Adipocyte (in vitro differentiated cells): ENCODE measurements at regions not wholly inside any gene's neighbourhood (a gene's known extent, or its start where the extent isn't known, plus 50 kb on each side); places are given as distances from the start of the nearest gene placed in this dataset.
A peak's percentile ranks its signal among the peaks of the same experiment; 100 is the strongest.
"Not testable (repeated sequence)": the region's sequence is repeated elsewhere in the genome, so short reads cannot be mapped to it uniquely, and the experiment has no call there.

Source experiments
- DNase-seq: peaks from one replicate; pipeline ENCODE4 v3.0.0-alpha.2; 2015; ENCODE audit warnings: low read depth
- H3K27me3 ChIP-seq: replicated peaks from 2 replicates; pipeline ENCODE4 v1.7.0; 2013; ENCODE audit warnings: mild to moderate bottlenecking, low read length, moderate library complexity; ENCODE audit not compliant: control insufficient read depth, insufficient read depth
- H3K36me3 ChIP-seq: 2 replicates; pipeline ENCODE4 v1.7.0; 2013; ENCODE audit warnings: low read length, mild to moderate bottlenecking, moderate library complexity; ENCODE audit not compliant: control insufficient read depth, insufficient read depth, severe bottlenecking
- H3K4me1 ChIP-seq: 2 replicates; pipeline ENCODE4 v1.7.0; 2013; ENCODE audit warnings: mild to moderate bottlenecking, low read length, moderate library complexity; ENCODE audit not compliant: control insufficient read depth, insufficient read depth
- H3K4me3 ChIP-seq: 2 replicates; pipeline ENCODE4 v1.7.0; 2013; ENCODE audit warnings: mild to moderate bottlenecking, low read length, moderate library complexity
- H3K9ac ChIP-seq: 2 replicates; pipeline ENCODE4 v1.7.0; 2013; ENCODE audit warnings: mild to moderate bottlenecking, low read length, moderate library complexity
- H3K9me3 ChIP-seq: 2 replicates; pipeline ENCODE4 v1.7.0; 2013; ENCODE audit warnings: mild to moderate bottlenecking, low read length, moderate library complexity; ENCODE audit not compliant: control insufficient read depth

DNA sequence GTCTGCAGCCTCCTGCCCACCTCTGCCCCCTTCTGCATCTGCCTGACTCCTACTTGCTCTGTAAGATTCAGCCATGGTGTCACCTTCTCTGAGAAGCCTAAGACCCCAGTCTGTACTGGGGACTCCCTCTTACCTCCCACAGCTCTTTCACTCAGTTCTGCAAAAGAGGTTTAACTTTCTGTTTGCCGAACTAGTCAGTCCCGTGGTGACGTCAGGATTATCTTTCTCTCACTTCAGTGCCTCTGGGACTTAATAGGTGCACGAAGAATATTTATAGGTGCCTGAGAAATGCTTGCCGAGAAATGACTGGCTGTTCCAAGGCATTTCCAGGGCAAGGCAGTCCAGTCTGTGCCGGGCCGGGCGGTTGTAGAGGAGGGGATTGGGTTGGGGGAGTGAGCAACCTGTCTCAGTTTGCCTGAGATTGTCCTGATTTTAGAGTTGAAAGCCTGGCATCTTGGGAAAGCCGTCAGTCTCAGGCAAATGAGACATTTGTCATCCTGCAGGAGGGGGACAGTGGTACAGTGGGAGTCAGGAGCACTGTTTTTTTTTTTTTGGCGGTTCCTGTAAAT is 227.5 kb upstream of the NPVF start:
- Histone ChIP-seq H3K9me3 (no peaks in the 10 kb centered on the region), H3K4me3 (no peak overlapping the region), H3K36me3 (no peaks in the 10 kb centered on the region), H3K27me3 (peaks cover 6% of the 10 kb centered on the region), H3K4me1 (peaks cover 35% of the 10 kb centered on the region), H3K9ac (no peak overlapping the region)
- DNase-seq: no peak

DNA sequence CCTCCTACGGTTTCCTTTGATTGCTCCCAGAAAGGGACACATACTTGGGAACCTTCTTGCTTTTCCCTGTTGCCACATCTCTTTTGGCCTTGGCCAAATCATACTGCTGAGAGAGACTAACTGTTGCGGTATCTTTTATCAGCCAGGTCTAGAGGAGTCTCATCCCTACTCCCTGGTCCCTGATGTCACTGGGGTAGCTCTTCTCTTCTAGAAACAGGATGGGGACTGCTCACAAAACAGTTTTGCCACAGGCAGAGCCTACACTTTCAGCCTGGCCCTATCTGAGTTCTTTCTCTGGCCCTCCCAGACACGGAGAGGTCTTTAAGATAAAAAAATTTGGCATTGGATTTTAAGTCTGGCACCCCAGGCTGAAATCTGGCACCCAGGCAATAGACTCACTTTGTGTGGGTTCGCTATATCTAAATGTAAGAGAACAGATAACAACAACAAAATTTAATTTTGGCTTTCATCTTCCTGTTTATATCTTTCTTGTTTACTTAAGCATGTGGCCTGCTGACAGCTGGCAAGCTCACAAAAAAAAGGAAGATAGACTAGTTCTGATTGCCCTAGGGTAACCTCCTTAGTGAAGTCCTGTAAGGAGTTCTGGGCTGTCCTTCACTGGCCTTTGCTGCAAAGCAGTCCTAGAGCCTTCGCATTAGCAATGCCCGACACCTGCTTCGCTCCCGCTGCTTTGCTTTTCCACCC is 228.3 kb upstream of the NPVF start:
- no peak for DNase-seq
- H3K36me3 ChIP-seq: no peaks in the 10 kb centered on the region
- no peak overlapping the region for H3K9ac ChIP-seq
- peaks cover 35% of the 10 kb centered on the region for H3K4me1 ChIP-seq
- no peaks in the 10 kb centered on the region for H3K9me3 ChIP-seq
- no peak overlapping the region for H3K4me3 ChIP-seq
- H3K27me3 ChIP-seq: peaks cover 6% of the 10 kb centered on the region

DNA sequence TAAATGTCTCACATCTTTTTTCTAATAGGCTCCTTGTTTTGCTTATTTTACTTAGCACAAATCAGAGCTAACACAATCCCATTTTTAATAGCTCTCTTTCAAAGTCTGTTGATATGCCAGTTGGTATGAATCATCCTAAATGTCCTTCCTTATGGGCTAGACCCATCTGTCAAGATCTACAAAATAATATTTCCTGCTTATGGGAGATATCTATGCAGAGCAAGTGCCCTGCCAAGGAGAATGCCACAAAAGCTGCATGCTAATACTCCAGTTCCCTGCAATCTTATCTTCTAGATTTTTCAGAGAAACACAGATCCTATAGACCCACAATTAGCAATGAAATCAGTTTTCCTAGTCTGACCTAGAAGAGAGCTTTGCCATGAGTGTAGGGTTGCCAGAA is 230.8 kb upstream of the NPVF start:
- Histone ChIP-seq H3K27me3 (peaks cover 9% of the 10 kb centered on the region), H3K4me3 (no peak overlapping the region), H3K4me1 (peaks cover 29% of the 10 kb centered on the region), H3K9me3 (no peaks in the 10 kb centered on the region), H3K9ac (no peak overlapping the region), H3K36me3 (no peaks in the 10 kb centered on the region)
- no peak for DNase-seq

GRCh38 chr7:25460433-25460832 is 232.1 kb upstream of the NPVF start:
- Histone ChIP-seq H3K27me3 (peaks cover 17% of the 10 kb centered on the region), H3K9me3 (no peaks in the 10 kb centered on the region), H3K9ac (no peak overlapping the region), H3K36me3 (no peaks in the 10 kb centered on the region), H3K4me3 (no peak overlapping the region), H3K4me1 (peaks cover 19% of the 10 kb centered on the region)
- no peak for DNase-seq

DNA sequence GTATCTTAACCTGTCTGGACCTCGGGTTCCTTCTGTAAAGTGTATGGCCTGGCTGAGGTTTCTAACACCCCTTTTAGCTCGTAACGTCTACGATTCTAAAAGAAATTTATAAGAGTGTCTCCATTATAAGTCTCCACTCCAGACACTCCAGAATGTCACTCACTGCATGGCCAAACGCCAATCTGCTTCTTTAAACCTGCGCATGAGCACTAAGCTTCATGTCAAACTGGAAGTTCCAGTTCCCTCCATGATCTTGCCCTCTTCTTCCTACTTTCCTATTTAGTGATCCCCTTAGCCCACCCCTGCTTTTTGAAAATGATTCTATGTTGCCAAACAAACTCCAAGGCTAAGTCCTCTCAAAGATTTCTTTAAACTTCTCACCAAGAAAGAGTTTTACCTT is 241.4 kb upstream of the NPVF start:
- DNase-seq: no peak
- Histone ChIP-seq H3K9me3 (no peaks in the 10 kb centered on the region), H3K36me3 (no peaks in the 10 kb centered on the region), H3K9ac (no peak overlapping the region), H3K4me1 (no peaks in the 10 kb centered on the region), H3K27me3 (peaks cover 21% of the 10 kb centered on the region), H3K4me3 (no peak overlapping the region)

DNA sequence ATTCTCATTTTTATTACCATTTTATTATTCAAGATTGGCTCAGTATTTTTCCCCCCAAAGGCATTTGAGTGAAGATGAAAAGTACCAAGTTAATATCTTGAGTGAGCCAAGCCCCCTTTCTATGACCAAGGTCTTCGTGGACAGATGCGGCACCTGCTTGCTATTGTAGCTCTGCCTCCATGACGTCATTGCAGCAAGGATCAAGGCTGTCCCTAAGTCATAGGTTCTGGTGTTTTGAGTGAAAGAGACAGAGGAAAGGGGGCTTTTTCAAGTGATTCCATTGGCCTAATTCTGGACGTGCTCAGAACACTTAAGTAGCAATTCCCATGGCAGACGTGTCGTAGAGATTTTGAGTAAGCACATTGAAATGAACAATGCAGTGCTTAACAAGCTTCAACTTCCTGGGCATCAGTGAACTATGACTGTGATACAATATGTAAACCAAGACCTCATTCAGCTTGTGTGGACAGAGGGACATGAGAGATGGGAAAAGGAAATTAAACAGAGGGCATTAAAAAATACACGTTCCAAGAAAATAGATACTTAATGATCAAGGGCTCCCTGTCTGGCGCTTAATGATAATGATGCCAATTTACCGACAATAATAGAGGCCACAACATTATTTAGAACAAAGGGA is 248.7 kb upstream of the NPVF start:
- peaks cover 22% of the 10 kb centered on the region for H3K27me3 ChIP-seq
- H3K36me3 ChIP-seq: no peaks in the 10 kb centered on the region
- H3K9ac ChIP-seq: no peak overlapping the region
- peaks cover 6% of the 10 kb centered on the region for H3K4me1 ChIP-seq
- no peak overlapping the region for H3K4me3 ChIP-seq
- no peak for DNase-seq
- H3K9me3 ChIP-seq: no peaks in the 10 kb centered on the region

DNA sequence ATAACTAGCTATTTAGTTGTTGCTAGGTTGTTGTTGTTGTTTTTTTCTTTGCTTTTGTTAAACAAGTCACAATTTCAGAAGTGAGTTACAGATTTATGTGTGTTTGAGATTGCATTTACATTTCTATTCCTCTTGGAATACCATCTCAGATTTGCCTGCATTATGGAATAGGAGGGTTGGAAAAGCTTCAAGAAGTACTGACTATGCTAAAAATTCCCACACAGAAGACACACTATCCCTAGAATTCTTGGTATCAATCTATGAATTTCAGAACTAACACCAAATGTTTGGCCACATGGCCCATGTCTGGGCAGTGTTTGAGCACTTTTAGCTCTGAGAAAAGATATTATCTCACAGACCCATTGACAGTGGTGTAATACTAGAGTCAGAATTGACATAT is 249.9 kb upstream of the NPVF start:
- DNase-seq, H3K9ac ChIP-seq, H3K4me3 ChIP-seq, H3K9me3 ChIP-seq, H3K36me3 ChIP-seq: not testable (repeated sequence)
- peaks cover 13% of the 10 kb centered on the region for H3K4me1 ChIP-seq
- H3K27me3 ChIP-seq: peaks cover 11% of the 10 kb centered on the region

DNA sequence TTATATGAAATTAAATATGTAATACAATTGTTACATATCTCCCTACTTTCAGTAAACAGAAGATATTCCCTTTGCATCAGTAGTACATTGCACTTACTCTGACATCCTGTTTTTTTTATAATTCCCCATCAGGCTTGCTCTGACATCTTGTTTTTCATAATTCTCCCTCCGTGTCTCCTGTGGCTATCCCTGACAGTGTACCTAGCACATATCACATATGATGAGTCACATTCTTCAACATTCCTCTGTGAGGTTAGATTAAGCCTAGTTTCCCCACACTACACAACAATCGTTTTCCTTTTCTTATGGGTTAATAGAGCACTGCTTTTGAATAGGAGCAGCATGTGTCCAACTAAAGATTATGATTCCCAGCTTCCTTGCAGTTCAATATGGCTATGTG is 250.6 kb upstream of the NPVF start:
- H3K9me3 ChIP-seq: no peaks in the 10 kb centered on the region
- peaks cover 13% of the 10 kb centered on the region for H3K4me1 ChIP-seq
- no peak overlapping the region for H3K4me3 ChIP-seq
- no peak overlapping the region for H3K9ac ChIP-seq
- H3K36me3 ChIP-seq: no peaks in the 10 kb centered on the region
- peaks cover 5% of the 10 kb centered on the region for H3K27me3 ChIP-seq
- no peak for DNase-seq

DNA sequence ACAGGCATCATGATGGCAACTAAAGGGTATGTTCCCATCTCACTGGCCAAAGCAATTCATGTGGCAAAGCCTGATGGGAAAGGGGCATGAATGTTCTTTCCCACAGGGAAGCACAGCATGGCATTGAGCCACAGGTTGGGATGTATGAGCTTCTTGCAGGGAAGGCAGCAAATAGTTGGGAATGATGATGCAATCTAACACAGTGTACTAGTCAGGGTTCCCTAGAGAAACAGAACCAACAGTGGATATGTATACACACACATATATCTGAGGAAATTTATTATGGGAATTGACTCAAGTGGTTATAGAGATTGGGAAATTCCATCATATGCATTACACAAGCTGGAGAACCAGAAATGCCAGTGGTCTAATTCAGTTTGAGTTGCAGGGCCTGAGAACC is 253.6 kb upstream of the NPVF start:
- H3K36me3 ChIP-seq: no peaks in the 10 kb centered on the region
- peaks cover 19% of the 10 kb centered on the region for H3K4me1 ChIP-seq
- no peaks in the 10 kb centered on the region for H3K9me3 ChIP-seq
- H3K9ac ChIP-seq: no peak overlapping the region
- DNase-seq: peak; percentile 0
- H3K27me3 ChIP-seq: no peaks in the 10 kb centered on the region
- H3K4me3 ChIP-seq: no peak overlapping the region

- H3K27me3 ChIP-seq: no peaks in the 10 kb centered on the region
- no peak for DNase-seq
- no peak overlapping the region for H3K4me3 ChIP-seq
- H3K9ac ChIP-seq: no peak overlapping the region
- no peaks in the 10 kb centered on the region for H3K36me3 ChIP-seq
- peaks cover 20% of the 10 kb centered on the region for H3K4me1 ChIP-seq
- no peaks in the 10 kb centered on the region for H3K9me3 ChIP-seq
These were observed 254.3 kb upstream of the NPVF start for GRCh38 chr7:25482631-25483030.

DNA sequence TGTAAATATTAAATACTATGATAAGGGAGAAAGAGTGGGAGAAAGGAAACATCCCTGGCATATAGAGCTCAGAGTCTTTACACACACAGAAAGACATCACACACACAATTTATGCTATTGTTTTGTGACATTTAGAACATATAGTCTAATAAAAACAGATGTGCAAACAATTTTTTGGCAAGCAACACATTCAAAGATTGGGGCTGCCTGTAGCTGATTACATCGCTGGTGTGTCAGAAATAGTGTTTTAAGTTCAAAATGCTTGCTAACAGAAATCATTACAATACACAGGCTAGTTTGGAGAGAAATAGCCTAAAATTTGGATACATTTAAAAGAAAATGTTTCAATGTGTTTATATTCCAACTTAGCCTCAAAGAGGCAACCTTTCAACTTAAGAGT is 256.7 kb upstream of the NPVF start:
- Histone ChIP-seq H3K9me3 (peaks cover 3% of the 10 kb centered on the region), H3K4me1 (peaks cover 20% of the 10 kb centered on the region)

More for the DNA sequence above, 256.7 kb upstream of the NPVF start:
- H3K27me3 ChIP-seq: peaks cover 9% of the 10 kb centered on the region
- H3K36me3 ChIP-seq: no peaks in the 10 kb centered on the region
- no peak overlapping the region for H3K4me3 ChIP-seq
- no peak overlapping the region for H3K9ac ChIP-seq
- DNase-seq: no peak
